Motor neuron (in vitro differentiated cells): ENCODE measurements at regions not wholly inside any gene's neighbourhood (a gene's known extent, or its start where the extent isn't known, plus 50 kb on each side); places are given as distances from the start of the nearest gene placed in this dataset.
A peak's percentile ranks its signal among the peaks of the same experiment; 100 is the strongest.
"Not testable (repeated sequence)": the region's sequence is repeated elsewhere in the genome, so short reads cannot be mapped to it uniquely, and the experiment has no call there.

ENCODE experiments used
- ATAC-seq, 8 experiments: fragments of 200-7000 bp; cut with Tn5 transposase; replicated peaks in 6 of 8; 2 replicates each; pipeline ENCODE4 v1.8.0; 2021; ENCODE audit warnings: mild to moderate bottlenecking in 8 of 8, moderate library complexity in 8 of 8
- H3K27ac ChIP-seq, 2 donors: fragments of 250-450 bp; sonication (Bioruptor Pico); 2 replicates each; pipeline ENCODE4 v1.9.0; 2021; ENCODE audit warnings: antibody characterized with exemption in 2 of 2, mild to moderate bottlenecking in 2 of 2, moderate library complexity in 1 of 2
- H3K4me1 ChIP-seq, 2 donors: fragments of 250-450 bp; sonication (Bioruptor Pico); replicated peaks in 1 of 2; 2 replicates each; pipeline ENCODE4 v1.6.1; 2021; ENCODE audit warnings: antibody characterized with exemption in 2 of 2, mild to moderate bottlenecking in 2 of 2, moderate library complexity in 1 of 2
- H3K4me3 ChIP-seq, 5 donors: fragments of 250-450 bp; sonication (Bioruptor Pico); 2 replicates each; pipeline ENCODE4 v1.9.0; 2021; ENCODE audit warnings: antibody characterized with exemption in 5 of 5, mild to moderate bottlenecking in 5 of 5, moderate library complexity in 4 of 5
- WGBS, 10 experiments: fragments of 450-650 bp; shearing (Covaris generic); methylation state at CpG; one replicate each; pipeline ENCODE4 v1.0.0; 2022; 5-methylcytosine and 5-hydroxymethylcytosine counted together
- in situ Hi-C, 9 experiments: fragments of 400-800 bp; cut with MboI; loops; one replicate each; pipeline ENCODE4 v1.15.0; 2021; ENCODE audit warnings: low sequenced_read_pairs in 9 of 9, low pct_unique_long_range_greater_than_20kb in 2 of 9; ENCODE audit not compliant: unreplicated experiment in 9 of 9

DNA sequence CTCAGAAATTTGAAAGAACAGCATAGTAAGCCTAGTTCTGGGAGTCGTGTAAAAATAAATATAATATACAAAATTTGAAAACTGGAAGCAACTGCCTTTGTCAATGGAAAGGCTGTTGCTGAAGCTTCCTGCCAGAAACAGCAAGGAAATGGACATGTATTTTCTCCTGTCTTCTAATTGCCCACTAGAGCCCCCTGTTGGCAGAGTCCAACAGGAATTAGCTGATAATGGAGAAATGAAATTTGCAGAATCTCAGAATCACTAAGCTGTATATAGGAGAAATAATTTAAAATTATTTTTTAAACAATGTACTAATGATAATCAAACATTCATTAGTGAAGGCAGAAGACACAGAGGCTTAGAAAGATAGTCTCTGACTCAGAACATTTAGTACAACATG is 414.8 kb downstream of the SLC6A15 start:
- H3K27ac ChIP-seq: no peak overlapping the region
- in situ Hi-C loops: no loop called here
- WGBS, 10 experiments: 27 to 100% (median 67%) methylated on average over 1 of the region's 1 CpG; no CpG with 5 or more reads in 1 of the 10 experiments
- no peaks in the 10 kb centered on the region for H3K4me1 ChIP-seq
- ATAC-seq: no peak
- H3K4me3 ChIP-seq: no peak overlapping the region

DNA sequence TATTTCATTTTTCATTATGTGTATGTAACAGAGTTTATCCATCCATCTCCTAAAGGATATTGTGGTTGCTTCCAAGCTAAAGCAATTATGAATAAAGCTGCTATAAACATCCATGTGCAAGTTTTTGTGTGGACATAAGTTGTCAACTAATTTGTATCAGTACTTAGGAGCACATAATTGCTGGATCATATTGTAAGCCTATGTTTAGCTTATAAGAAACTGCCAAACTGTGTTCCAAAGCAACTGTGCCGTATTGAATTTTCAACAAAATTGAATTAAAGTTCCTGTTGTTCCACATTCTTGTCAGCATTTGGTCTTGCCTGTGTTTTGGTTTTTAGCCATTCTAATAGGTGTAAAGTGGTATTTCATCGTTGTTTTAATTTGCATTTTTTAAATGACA is 416.9 kb downstream of the SLC6A15 start:
- ATAC-seq: no peak
- in situ Hi-C loops: no loop called here
- 60 to 100% (median 89%) methylated on average over 1 to 2 of the region's 2 CpGs; no CpG with 5 or more reads in 1 of the 10 experiments for WGBS, 10 experiments
- Histone ChIP-seq H3K4me3 (no peak overlapping the region), H3K27ac (no peak overlapping the region), H3K4me1 (no peaks in the 10 kb centered on the region)

DNA sequence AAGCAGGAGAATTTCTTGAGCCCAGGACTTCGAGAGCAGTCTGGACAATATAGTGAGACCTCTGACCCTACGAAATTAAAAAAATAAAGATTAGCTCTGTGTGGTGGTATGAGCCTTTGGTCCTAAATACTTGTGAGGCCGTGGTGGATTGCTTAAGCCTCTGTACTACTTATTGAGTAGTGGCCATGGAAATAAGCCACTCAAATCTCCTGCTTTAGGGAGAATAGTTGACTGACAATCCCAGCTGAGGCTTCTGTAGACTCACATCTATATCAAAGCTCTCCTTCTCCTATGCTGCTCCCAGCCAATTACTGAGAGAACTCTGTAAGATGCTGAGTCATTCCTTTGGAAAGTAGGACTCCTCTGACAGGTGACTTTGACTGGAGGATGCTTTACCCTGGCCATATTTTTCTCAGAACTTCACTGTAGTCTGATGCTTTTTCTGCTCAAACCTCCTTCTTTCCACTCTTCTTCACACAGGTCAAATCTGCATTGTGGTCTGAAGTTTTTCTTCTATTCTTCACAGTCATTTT is 420.2 kb downstream of the SLC6A15 start:
- Histone ChIP-seq H3K4me1 (no peaks in the 10 kb centered on the region), H3K27ac (no peak overlapping the region), H3K4me3 (no peak overlapping the region)
- no peak for ATAC-seq
- WGBS, 10 experiments: 36 to 100% (median 67%) methylated on average over 1 to 3 of the region's 3 CpGs; no CpG with 5 or more reads in 1 of the 10 experiments
- in situ Hi-C loops: no loop called here

DNA sequence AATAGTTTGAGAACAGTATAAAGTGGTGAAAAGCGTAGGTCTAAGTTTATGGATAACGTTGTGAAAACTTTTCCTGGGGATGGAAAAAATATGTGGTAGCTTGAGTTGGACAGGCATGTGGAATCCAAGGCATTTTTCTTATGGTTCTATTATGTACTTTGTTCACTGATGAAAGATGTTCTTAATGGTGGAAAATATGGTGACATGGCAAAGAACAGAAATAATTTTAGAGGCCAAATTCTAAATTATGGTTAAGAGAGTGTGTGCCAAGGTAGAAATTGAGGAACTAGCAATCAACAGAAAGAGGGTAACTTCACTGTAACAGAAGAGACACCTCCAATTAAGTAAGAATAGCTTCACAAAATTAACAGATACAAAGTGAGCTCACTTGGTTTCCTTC is 427.8 kb downstream of the SLC6A15 start:
- 11 to 93% (median 84%) methylated on average over 2 of the region's 2 CpGs; no CpG with 5 or more reads in 1 of the 10 experiments for WGBS, 10 experiments
- no peak overlapping the region for H3K4me3 ChIP-seq
- no peak overlapping the region for H3K27ac ChIP-seq
- no peak for ATAC-seq
- H3K4me1 ChIP-seq: no peaks in the 10 kb centered on the region
- in situ Hi-C loops: no loop called here

DNA sequence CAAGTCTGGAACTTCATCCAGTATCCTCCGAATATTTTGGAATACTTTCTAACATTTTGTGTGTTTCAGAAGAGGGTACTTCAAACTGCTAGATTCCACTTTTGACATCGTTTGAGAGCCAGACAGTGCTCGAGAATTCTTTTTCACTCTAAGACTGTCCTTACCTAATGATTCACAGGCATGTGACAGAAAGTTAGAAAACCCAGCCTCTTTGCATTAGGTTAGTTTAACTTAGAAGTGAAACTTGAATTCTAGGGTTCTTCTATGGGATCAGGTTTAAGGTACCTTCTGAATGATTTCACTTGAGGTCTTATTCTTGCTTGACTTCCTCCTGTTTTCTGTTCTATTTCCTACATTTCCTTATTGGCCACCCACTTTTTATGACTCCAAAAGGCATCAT is 431.8 kb downstream of the SLC6A15 start:
- Histone ChIP-seq H3K4me3 (no peak overlapping the region), H3K27ac (no peak overlapping the region), H3K4me1 (no peaks in the 10 kb centered on the region)
- in situ Hi-C loops: no loop called here
- ATAC-seq: no peak
- WGBS, 10 experiments: 32 to 100% (median 77%) methylated on average over 1 to 3 of the region's 3 CpGs; no CpG with 5 or more reads in 2 of the 10 experiments

DNA sequence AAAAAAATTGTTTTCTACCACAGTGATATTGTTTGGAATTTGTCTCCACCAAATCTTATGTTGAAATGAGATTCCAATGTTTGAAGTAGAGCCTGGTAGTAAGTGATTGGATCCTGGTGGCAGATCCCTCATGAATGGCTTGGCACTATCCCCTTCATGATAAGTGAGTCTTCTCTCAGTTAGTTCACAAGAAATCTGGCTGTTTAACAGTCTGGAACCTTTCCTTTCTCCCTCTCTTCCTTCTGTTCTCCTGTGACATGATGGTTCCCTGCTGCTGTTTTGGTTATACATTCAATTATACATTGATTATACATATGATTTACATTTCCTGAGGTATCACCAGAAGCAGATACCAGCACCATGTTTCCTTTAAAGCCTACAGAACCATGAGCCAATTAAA is 442.2 kb downstream of the SLC6A15 start:
- H3K27ac ChIP-seq: no peak overlapping the region
- no peak overlapping the region for H3K4me3 ChIP-seq
- ATAC-seq: no peak
- in situ Hi-C loops: no loop called here
- no peaks in the 10 kb centered on the region for H3K4me1 ChIP-seq

DNA sequence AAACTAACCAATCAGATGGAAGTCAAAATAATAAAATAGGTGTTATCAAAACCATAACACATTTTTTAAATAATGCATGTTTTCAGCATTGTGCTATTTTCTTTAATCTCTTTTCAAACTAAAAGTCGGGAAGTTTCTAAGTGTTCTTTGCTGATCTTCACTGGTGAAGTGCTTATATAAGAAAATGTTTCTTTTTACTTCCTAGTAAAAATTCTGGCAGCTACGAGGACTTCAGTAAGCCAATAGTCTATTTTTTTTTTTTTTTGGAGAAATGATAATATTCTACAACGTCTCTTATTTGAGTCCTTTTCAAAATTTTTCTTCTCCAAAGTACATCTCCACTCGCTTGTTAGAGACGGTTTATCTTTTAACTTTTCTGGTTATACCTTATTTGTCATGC is 448.0 kb downstream of the SLC6A15 start:
- Histone ChIP-seq H3K4me1 (no peaks in the 10 kb centered on the region), H3K27ac (no peak overlapping the region), H3K4me3 (no peak overlapping the region)
- WGBS, 10 experiments: 9 to 93% (median 71%) methylated on average over 3 to 5 of the region's 5 CpGs
- in situ Hi-C loops: no loop called here
- ATAC-seq: no peak

DNA sequence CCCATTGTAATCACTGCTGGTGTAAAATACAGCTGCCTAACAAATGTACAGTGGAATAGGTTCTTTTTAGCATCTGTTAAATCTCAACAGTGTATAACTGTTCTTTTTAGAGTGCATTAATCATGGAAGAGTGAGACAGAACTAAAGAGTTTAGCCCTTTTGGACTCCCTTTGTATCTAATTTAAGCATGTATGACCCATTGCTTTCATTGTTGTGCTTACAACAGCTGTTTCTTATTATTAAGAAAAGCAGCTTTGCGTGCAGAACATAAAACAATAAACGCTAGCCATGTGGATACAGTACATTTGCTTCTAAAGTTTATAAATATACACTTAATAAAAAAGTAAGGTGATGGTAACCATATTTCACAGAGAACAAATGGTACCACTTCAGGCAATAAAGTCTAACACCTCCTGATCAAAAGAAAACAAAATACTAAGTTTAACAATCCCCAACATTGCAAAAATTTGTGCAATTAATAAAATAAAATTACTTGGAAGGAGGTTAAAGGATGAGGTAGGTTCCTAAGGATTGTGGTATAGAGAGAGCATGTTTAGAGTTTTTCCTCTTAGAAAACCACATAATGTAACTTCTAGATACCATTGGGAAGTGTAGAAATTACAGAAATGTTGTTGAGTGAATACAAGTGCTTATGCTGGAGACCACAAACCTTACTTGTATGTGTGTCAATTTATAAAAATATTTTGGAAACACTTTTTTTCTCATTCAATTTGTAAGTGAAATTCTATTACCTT is 448.7 kb downstream of the SLC6A15 start:
- H3K27ac ChIP-seq: no peak overlapping the region
- no peaks in the 10 kb centered on the region for H3K4me1 ChIP-seq
- WGBS, 10 experiments: 0 to 88% (median 67%) methylated on average over 1 to 2 of the region's 2 CpGs; no CpG with 5 or more reads in 1 of the 10 experiments
- H3K4me3 ChIP-seq: no peak overlapping the region
- in situ Hi-C loops: no loop called here
- ATAC-seq: peak in 2 of 8 experiments; percentile 22 to 38

DNA sequence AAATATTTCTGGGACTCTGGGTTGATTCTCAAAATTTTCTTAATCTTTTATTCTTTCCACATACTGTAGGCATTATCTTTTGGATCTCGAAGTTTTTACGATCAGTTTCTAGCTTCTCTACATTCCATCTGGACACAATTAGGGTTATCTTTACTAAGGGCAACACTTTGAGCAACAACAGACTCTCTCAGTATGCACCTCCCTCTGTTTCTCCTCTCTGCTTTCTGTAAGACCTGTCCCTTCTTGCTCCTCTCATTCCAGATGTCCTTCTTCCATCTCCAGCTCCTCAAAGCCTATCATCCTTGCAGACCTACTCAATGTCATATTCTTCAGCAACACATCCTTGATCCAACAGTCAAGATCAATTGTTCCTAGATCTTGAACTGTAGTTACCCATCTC is 457.0 kb downstream of the SLC6A15 start:
- WGBS, 10 experiments: 0 to 100% (median 57%) methylated on average over 2 of the region's 2 CpGs; no CpG with 5 or more reads in 2 of the 10 experiments
- no peak overlapping the region for H3K27ac ChIP-seq
- H3K4me1 ChIP-seq: no peaks in the 10 kb centered on the region
- H3K4me3 ChIP-seq: no peak overlapping the region
- ATAC-seq: no peak
- in situ Hi-C loops: no loop called here

DNA sequence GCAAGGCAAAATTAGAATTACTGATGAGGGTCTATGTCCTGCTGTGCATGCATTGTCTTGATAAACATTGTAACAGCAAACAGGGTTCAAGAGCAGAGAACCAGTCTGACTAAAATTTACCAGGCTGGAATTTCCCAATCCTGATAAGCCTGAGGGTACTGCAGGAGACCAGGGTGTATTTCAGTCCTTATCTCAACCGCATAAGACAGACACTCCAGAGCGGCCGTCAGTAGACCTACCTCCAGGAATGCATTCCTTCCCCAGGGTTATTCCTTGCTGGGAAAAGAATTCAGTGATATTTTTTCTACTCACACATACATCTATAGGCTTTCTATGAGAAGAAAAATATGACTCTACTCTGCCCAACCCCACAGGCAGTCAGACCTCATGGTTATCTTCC is 466.1 kb downstream of the SLC6A15 start:
- ATAC-seq, H3K27ac ChIP-seq, in situ Hi-C loops, H3K4me1 ChIP-seq, H3K4me3 ChIP-seq: not testable (repeated sequence)
- WGBS, 10 experiments: 82 to 100% (median 100%) methylated on average over 1 to 3 of the region's 3 CpGs; no CpG with 5 or more reads in 5 of the 10 experiments

DNA sequence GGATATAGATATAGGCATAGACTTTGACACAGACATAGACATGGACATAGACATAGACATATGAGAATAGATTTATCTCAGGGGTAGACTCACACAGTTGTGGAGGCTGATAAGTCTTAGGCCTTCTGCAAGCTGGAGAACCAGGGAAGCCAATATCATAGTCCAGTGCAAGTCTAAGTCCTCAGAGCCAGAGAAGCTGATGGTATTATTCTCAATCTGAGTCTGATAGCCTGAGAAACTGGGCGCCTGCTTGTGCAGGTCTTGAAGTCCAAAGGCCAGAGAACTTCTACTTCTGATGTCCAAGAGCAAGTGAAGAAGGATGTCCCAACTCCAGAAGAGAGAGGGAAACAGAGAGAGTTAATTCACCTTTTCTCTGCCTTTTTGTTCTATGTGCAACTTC is 476.5 kb downstream of the SLC6A15 start:
- Histone ChIP-seq H3K4me3 (no peak overlapping the region), H3K4me1 (no peaks in the 10 kb centered on the region), H3K27ac (no peak overlapping the region)
- in situ Hi-C loops: no loop called here
- 40 to 91% (median 75%) methylated on average over 1 of the region's 1 CpG; no CpG with 5 or more reads in 6 of the 10 experiments for WGBS, 10 experiments
- ATAC-seq: no peak

DNA sequence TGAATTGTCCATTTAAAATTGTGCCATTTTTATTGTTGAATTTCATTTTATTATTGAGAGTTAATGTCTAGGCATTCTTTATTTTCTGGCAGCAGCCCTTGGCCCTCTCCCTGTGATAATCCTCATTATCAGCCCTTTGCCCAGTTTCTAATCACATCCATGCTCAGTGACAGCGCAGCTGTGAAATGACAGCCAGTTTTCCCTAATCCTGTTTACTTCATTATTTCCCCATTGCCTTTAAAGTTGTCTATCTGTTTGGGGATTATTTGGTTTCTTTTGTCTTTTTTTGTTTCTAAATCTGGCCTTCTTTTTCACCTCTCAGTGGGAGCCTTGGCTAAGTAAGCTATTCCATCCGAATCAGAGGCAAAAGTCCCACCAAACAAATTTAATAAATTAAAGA is 476.9 kb downstream of the SLC6A15 start:
- ATAC-seq: no peak
- Histone ChIP-seq H3K4me3 (no peak overlapping the region), H3K27ac (no peak overlapping the region), H3K4me1 (no peaks in the 10 kb centered on the region)
- in situ Hi-C loops: no loop called here
- 4 to 100% (median 70%) methylated on average over 1 to 2 of the region's 2 CpGs; no CpG with 5 or more reads in 2 of the 10 experiments for WGBS, 10 experiments

DNA sequence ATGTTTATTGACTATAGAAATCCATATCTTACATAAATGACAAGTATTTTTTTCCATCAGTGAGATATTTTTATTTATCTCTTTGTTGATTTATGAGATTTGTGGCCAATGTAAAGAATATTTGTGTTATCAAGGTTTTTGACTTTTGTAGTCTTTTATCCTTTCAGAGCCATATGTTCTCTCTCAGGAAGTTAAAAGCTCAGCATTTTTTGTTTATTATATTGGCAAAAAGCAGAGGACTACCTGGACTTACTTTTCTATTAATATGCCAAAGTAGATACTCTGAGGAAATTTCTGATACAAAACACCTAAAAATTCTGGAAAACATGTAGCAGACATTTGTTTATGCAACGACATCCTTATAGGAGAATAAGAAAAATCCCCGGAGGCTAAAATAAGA is 490.3 kb downstream of the SLC6A15 start:
- Histone ChIP-seq H3K4me3 (no peak overlapping the region), H3K27ac (no peak overlapping the region), H3K4me1 (no peaks in the 10 kb centered on the region)
- 36 to 94% (median 67%) methylated on average over 1 to 2 of the region's 2 CpGs; no CpG with 5 or more reads in 1 of the 10 experiments for WGBS, 10 experiments
- in situ Hi-C loops: no loop called here
- ATAC-seq: no peak

DNA sequence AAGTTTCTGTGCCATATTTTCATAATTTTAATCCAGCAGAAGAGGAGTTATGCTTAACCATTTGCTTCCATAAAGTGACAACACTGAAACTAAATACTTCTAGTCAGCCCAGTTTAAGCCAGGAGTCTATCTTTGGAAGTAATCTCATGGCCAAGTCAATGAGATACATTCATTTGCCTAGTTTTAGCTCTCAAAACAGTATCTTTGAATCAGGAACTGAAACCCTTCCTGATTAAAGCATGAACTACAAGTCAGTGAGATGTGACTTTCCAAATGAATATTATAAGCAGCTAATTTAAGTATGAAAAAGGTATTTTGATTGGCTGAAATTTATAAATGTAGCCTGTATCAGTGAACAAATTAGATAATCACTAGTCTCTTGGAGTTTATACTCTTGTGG is 491.5 kb downstream of the SLC6A15 start:
- no peak overlapping the region for H3K27ac ChIP-seq
- H3K4me1 ChIP-seq: no peaks in the 10 kb centered on the region
- in situ Hi-C loops: no loop called here
- no peak overlapping the region for H3K4me3 ChIP-seq
- ATAC-seq: no peak
